SK-N-SH (cell line): ENCODE measurements at regions not wholly inside any gene's neighbourhood (a gene's known extent, or its start where the extent isn't known, plus 50 kb on each side); places are given as distances from the start of the nearest gene placed in this dataset.

ENCODE experiments used
- EZH2phosphoT487 ChIP-seq: fragments of 200-600 bp; sonication (generic); IDR thresholded peaks from 2 replicates; pipeline ENCODE4 v1.6.1; 2017; ENCODE audit warnings: low read depth, mixed run types, mild to moderate bottlenecking, antibody characterized with exemption, moderate library complexity, borderline replicate concordance
- FOXJ3 ChIP-seq: sonication (generic); formaldehyde crosslinking; IDR thresholded peaks from 2 replicates; pipeline ENCODE4 v1.5.1; 2020; ENCODE audit warnings: mild to moderate bottlenecking, missing genetic modification reagents
- FOXM1 ChIP-seq: IDR thresholded peaks from 2 replicates; pipeline ENCODE4 v1.4.0; 2012; ENCODE audit warnings: low read depth, mild to moderate bottlenecking
- SIN3A ChIP-seq: IDR thresholded peaks from 2 replicates; pipeline ENCODE4 v1.6.1; 2012; ENCODE audit warnings: low read depth, mild to moderate bottlenecking, low read length, moderate library complexity, borderline replicate concordance
- SMC3 ChIP-seq: IDR thresholded peaks from 2 replicates; pipeline ENCODE4 v1.6.1; 2012; ENCODE audit warnings: low read depth, low read length, improper control_type of control experiment
- TCF12 ChIP-seq: IDR thresholded peaks from 2 replicates; pipeline ENCODE4 v1.4.0; 2012
- TF ChIP-seq, protein P1 (sequence below): IDR thresholded peaks from 2 replicates; pipeline ENCODE4 v1.4.0; 2012; ENCODE audit warnings: low read depth, borderline replicate concordance
- TF ChIP-seq, protein P2 (sequence below): fragments of 200-600 bp; sonication (generic); IDR thresholded peaks from 2 replicates; pipeline ENCODE4 v1.6.1; 2017; ENCODE audit warnings: antibody characterized with exemption, mild to moderate bottlenecking, moderate library complexity
- TF ChIP-seq, protein P3 (sequence below): IDR thresholded peaks from 2 replicates; pipeline ENCODE4 v1.6.1; 2012; ENCODE audit warnings: mild to moderate bottlenecking, low read depth, low read length, moderate library complexity

DNA sequence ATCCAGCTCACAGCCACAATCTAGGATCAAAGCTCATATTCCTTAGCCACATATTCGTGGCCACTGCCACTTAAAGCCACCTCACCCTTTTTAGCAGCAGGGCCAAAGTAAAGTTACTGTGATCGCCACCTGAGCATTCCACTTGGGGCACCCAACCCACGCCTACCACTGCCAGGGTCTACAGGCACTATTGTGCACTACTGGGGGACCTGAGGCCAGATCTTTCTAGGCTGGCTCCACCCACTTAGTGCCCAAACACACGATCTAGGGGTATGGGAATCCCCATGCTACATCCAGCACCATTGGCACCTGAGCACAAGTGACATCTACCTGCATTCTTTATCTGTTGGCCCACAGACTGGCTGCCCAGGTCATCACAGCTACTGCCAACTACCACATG, 517.9 kb upstream of the PRR20A start:
- TF ChIP-seq, protein P1, sequence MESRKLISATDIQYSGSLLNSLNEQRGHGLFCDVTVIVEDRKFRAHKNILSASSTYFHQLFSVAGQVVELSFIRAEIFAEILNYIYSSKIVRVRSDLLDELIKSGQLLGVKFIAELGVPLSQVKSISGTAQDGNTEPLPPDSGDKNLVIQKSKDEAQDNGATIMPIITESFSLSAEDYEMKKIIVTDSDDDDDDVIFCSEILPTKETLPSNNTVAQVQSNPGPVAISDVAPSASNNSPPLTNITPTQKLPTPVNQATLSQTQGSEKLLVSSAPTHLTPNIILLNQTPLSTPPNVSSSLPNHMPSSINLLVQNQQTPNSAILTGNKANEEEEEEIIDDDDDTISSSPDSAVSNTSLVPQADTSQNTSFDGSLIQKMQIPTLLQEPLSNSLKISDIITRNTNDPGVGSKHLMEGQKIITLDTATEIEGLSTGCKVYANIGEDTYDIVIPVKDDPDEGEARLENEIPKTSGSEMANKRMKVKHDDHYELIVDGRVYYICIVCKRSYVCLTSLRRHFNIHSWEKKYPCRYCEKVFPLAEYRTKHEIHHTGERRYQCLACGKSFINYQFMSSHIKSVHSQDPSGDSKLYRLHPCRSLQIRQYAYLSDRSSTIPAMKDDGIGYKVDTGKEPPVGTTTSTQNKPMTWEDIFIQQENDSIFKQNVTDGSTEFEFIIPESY, result no peak
- TF ChIP-seq EZH2phosphoT487 (no peak), SIN3A (no peak), FOXM1 (no peak), FOXJ3 (CRISPR knock-in tag) (no peak), SMC3 (no peak), TCF12 (no peak)
- TF ChIP-seq, protein P2, sequence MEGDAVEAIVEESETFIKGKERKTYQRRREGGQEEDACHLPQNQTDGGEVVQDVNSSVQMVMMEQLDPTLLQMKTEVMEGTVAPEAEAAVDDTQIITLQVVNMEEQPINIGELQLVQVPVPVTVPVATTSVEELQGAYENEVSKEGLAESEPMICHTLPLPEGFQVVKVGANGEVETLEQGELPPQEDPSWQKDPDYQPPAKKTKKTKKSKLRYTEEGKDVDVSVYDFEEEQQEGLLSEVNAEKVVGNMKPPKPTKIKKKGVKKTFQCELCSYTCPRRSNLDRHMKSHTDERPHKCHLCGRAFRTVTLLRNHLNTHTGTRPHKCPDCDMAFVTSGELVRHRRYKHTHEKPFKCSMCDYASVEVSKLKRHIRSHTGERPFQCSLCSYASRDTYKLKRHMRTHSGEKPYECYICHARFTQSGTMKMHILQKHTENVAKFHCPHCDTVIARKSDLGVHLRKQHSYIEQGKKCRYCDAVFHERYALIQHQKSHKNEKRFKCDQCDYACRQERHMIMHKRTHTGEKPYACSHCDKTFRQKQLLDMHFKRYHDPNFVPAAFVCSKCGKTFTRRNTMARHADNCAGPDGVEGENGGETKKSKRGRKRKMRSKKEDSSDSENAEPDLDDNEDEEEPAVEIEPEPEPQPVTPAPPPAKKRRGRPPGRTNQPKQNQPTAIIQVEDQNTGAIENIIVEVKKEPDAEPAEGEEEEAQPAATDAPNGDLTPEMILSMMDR, result no peak
- TF ChIP-seq, protein P3, sequence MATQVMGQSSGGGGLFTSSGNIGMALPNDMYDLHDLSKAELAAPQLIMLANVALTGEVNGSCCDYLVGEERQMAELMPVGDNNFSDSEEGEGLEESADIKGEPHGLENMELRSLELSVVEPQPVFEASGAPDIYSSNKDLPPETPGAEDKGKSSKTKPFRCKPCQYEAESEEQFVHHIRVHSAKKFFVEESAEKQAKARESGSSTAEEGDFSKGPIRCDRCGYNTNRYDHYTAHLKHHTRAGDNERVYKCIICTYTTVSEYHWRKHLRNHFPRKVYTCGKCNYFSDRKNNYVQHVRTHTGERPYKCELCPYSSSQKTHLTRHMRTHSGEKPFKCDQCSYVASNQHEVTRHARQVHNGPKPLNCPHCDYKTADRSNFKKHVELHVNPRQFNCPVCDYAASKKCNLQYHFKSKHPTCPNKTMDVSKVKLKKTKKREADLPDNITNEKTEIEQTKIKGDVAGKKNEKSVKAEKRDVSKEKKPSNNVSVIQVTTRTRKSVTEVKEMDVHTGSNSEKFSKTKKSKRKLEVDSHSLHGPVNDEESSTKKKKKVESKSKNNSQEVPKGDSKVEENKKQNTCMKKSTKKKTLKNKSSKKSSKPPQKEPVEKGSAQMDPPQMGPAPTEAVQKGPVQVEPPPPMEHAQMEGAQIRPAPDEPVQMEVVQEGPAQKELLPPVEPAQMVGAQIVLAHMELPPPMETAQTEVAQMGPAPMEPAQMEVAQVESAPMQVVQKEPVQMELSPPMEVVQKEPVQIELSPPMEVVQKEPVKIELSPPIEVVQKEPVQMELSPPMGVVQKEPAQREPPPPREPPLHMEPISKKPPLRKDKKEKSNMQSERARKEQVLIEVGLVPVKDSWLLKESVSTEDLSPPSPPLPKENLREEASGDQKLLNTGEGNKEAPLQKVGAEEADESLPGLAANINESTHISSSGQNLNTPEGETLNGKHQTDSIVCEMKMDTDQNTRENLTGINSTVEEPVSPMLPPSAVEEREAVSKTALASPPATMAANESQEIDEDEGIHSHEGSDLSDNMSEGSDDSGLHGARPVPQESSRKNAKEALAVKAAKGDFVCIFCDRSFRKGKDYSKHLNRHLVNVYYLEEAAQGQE, result no peak
